H9 (cell line): ENCODE measurements at regions not wholly inside any gene's neighbourhood (a gene's known extent, or its start where the extent isn't known, plus 50 kb on each side); places are given as distances from the start of the nearest gene placed in this dataset.

ENCODE experiments used
- DNase-seq: peaks from one replicate; pipeline ENCODE4 v3.0.0-alpha.2; 2017
- H2AFZ ChIP-seq: one replicate; pipeline ENCODE4 v1.6.1; 2013; ENCODE audit warnings: mild to moderate bottlenecking, low read length, control low read depth, moderate library complexity
- H2AK5ac ChIP-seq: 2 replicates; pipeline ENCODE4 v1.6.1; 2013; ENCODE audit warnings: low read length, control low read depth, mixed read lengths; ENCODE audit not compliant: insufficient read length
- H2BK120ac ChIP-seq: one replicate; pipeline ENCODE4 v1.6.1; 2013; ENCODE audit warnings: low read depth, mild to moderate bottlenecking, low read length, control low read depth, inconsistent platforms; ENCODE audit not compliant: poor library complexity, severe bottlenecking
- H2BK12ac ChIP-seq: 2 replicates; pipeline ENCODE4 v1.6.1; 2013; ENCODE audit warnings: low read length, control low read depth, mixed read lengths, low read depth; ENCODE audit not compliant: insufficient read length
- H2BK15ac ChIP-seq: 2 replicates; pipeline ENCODE4 v1.6.1; 2013; ENCODE audit warnings: low read depth, low read length, control low read depth
- H2BK20ac ChIP-seq: one replicate; pipeline ENCODE4 v1.6.1; 2013; ENCODE audit warnings: low read depth, mild to moderate bottlenecking, low read length, control low read depth, inconsistent platforms; ENCODE audit not compliant: poor library complexity, severe bottlenecking
- H2BK5ac ChIP-seq: 2 replicates; pipeline ENCODE4 v1.6.1; 2013; ENCODE audit warnings: low read length, control low read depth, mixed read lengths; ENCODE audit not compliant: insufficient read length
- H3K14ac ChIP-seq: 2 replicates; pipeline ENCODE4 v1.6.1; 2013; ENCODE audit warnings: low read length, control low read depth; ENCODE audit not compliant: insufficient read depth
- H3K18ac ChIP-seq: 2 replicates; pipeline ENCODE4 v1.6.1; 2013; ENCODE audit warnings: low read depth, mild to moderate bottlenecking, mixed read lengths, low read length, control low read depth; ENCODE audit not compliant: insufficient read length
- H3K23ac ChIP-seq: 2 replicates; pipeline ENCODE4 v1.6.1; 2013; ENCODE audit warnings: low read length, control low read depth, mixed read lengths, low read depth; ENCODE audit not compliant: insufficient read length
- H3K23me2 ChIP-seq: 2 replicates; pipeline ENCODE4 v1.6.1; 2013; ENCODE audit warnings: low read depth, mild to moderate bottlenecking, mixed read lengths, low read length, control low read depth; ENCODE audit not compliant: insufficient read length, poor library complexity, severe bottlenecking
- H3K27ac ChIP-seq: 2 replicates; pipeline ENCODE4 v1.5.1; 2013; ENCODE audit warnings: low read length, control low read depth, mixed read lengths, low read depth; ENCODE audit not compliant: insufficient read length
- H3K27me3 ChIP-seq: 2 replicates; pipeline ENCODE4 v1.6.1; 2013; ENCODE audit warnings: low read length, control low read depth, inconsistent platforms; ENCODE audit not compliant: insufficient read depth
- H3K4ac ChIP-seq: 2 replicates; pipeline ENCODE4 v1.6.1; 2013; ENCODE audit warnings: low read depth, mild to moderate bottlenecking, control low read depth, inconsistent platforms, low read length, moderate library complexity
- H3K4me1 ChIP-seq: 2 replicates; pipeline ENCODE4 v1.6.1; 2013; ENCODE audit warnings: low read length, control low read depth, inconsistent platforms; ENCODE audit not compliant: insufficient read depth
- H3K4me2 ChIP-seq: 2 replicates; pipeline ENCODE4 v1.6.1; 2013; ENCODE audit warnings: low read length, control low read depth, mixed read lengths; ENCODE audit not compliant: insufficient read length, insufficient read depth
- H3K56ac ChIP-seq: 2 replicates; pipeline ENCODE4 v1.6.1; 2013; ENCODE audit warnings: low read depth, mild to moderate bottlenecking, mixed read lengths, low read length, control low read depth; ENCODE audit not compliant: insufficient read length
- H3K79me1 ChIP-seq: 2 replicates; pipeline ENCODE4 v1.6.1; 2013; ENCODE audit warnings: low read depth, mild to moderate bottlenecking, moderate library complexity, low read length, control low read depth, inconsistent platforms; ENCODE audit not compliant: insufficient read depth, poor library complexity, severe bottlenecking
- H3K79me2 ChIP-seq: 2 replicates; pipeline ENCODE4 v1.6.1; 2013; ENCODE audit warnings: low read length, control low read depth, inconsistent platforms; ENCODE audit not compliant: insufficient read depth
- H3K9ac ChIP-seq: 2 replicates; pipeline ENCODE4 v1.6.1; 2013; ENCODE audit warnings: low read length, control low read depth, mixed read lengths; ENCODE audit not compliant: insufficient read length; ENCODE audit errors: extremely low read depth
- H3K9me3 ChIP-seq: one replicate; pipeline ENCODE4 v1.6.1; 2013; ENCODE audit warnings: low read depth, low read length, inconsistent platforms; ENCODE audit not compliant: control insufficient read depth
- H3T11ph ChIP-seq: one replicate; pipeline ENCODE4 v1.6.1; 2013; ENCODE audit warnings: mild to moderate bottlenecking, low read length, control low read depth, inconsistent platforms
- H4K20me1 ChIP-seq: one replicate; pipeline ENCODE4 v1.6.1; 2013; ENCODE audit not compliant: control insufficient read depth, insufficient read length, insufficient read depth
- H4K5ac ChIP-seq: 2 replicates; pipeline ENCODE4 v1.6.1; 2013; ENCODE audit warnings: low read depth, mild to moderate bottlenecking, mixed read lengths, low read length, control low read depth; ENCODE audit not compliant: insufficient read length
- H4K8ac ChIP-seq: replicated peaks from 2 replicates; pipeline ENCODE4 v1.6.1; 2013; ENCODE audit warnings: low read length, control low read depth, mixed read lengths, low read depth; ENCODE audit not compliant: insufficient read length
- H4K91ac ChIP-seq: 2 replicates; pipeline ENCODE4 v1.6.1; 2013; ENCODE audit warnings: low read depth, mild to moderate bottlenecking, moderate library complexity, mixed read lengths, low read length, control low read depth; ENCODE audit not compliant: insufficient read length
- H3K27ac Mint-ChIP-seq, 3 experiments: 2 replicates in 2 of 3; 3 replicates in 1 of 3; pipeline ENCODE4 v1.8.0; 2020 to 2021; ENCODE audit warnings: mixed read lengths in 3 of 3, mild to moderate bottlenecking in 1 of 3, moderate library complexity in 1 of 3
- H3K27me3 Mint-ChIP-seq: 2 replicates; pipeline ENCODE4 v1.8.0; 2021; ENCODE audit warnings: low read depth, mild to moderate bottlenecking, moderate library complexity, mixed read lengths
- H3K36me3 Mint-ChIP-seq, 3 experiments: 2 replicates in 2 of 3; 3 replicates in 1 of 3; pipeline ENCODE4 v1.8.0; 2020 to 2021; ENCODE audit warnings: low read depth in 3 of 3, mixed read lengths in 3 of 3; ENCODE audit not compliant: insufficient read depth in 1 of 3
- H3K4me1 Mint-ChIP-seq, 2 experiments: 2 replicates each; pipeline ENCODE4 v1.8.0; 2020; ENCODE audit warnings: mixed read lengths in 2 of 2
- H3K4me3 Mint-ChIP-seq, 2 experiments: 2 replicates in 1 of 2; 3 replicates in 1 of 2; pipeline ENCODE4 v1.8.0; 2020 to 2021; ENCODE audit warnings: mild to moderate bottlenecking in 2 of 2, mixed read lengths in 2 of 2, moderate library complexity in 1 of 2
- H3K9me3 Mint-ChIP-seq, 2 experiments: 2 replicates in 1 of 2; 3 replicates in 1 of 2; pipeline ENCODE4 v1.8.0; 2020; ENCODE audit warnings: mild to moderate bottlenecking in 2 of 2, mixed read lengths in 2 of 2, moderate library complexity in 1 of 2
- CTCF ChIP-seq: fragments of 200-600 bp; sonication (generic); conservative IDR thresholded peaks from 3 replicates; pipeline ENCODE4 v1.8.0; 2021; ENCODE audit warnings: antibody characterized with exemption, mild to moderate bottlenecking
- WGBS: extraction: QIAGEN DNeasy Blood & Tissue Kit; methylation state at CpG from one replicate; pipeline ENCODE4 v1.1.7; 2013; ENCODE audit warnings: missing lambda C conversion rate, low lambda C conversion rate, mixed read lengths; ENCODE audit not compliant: insufficient read length; ENCODE audit errors: extremely low coverage; 5-methylcytosine and 5-hydroxymethylcytosine counted together

DNA sequence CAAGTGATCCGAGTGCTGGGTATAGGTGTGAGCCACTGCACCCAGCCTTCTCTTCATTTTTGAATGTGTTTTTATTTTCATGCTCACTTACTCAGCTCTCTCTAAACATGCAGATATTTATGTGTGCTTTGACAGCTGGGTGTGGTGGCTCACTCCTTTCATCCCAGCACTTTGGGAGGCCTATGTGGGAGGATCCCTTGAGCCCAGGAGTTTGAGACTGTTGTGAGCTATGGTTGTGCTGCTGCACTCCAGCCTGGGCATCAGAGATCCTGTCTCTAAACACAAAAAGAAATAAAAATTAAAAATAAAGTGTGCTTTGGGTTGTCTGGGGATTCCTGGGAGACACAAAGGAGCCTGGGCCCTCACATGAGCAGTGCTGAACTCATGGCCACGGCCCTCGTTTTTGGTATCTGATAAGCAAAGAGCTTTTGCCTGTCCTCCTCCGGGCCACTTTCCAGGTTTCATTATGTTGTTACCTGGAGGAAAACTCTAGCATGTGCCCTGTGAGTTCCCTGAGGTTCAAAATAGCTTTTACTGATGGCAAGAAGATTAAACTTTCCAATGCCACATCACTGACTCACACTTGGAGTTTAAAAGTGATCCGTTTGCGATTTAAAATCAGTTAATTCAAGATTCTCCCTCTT, 78.5 kb downstream of the CD164 start:
- no peak overlapping the region for H4K5ac ChIP-seq
- H2BK15ac ChIP-seq: no peak overlapping the region
- H3K79me2 ChIP-seq: no peaks in the 10 kb centered on the region
- Mint-ChIP-seq H3K27me3 (no peaks in the 10 kb centered on the region), H3K9me3 (no peaks in the 10 kb centered on the region), H3K4me3 (no peak overlapping the region), H3K4me1 (peaks cover 10 to 21% of the 10 kb centered on the region in 2 experiments), H3K27ac (no peak overlapping the region), H3K36me3 (no peaks in the 10 kb centered on the region)
- no peaks in the 10 kb centered on the region for H3K9me3 ChIP-seq
- H4K20me1 ChIP-seq: no peaks in the 10 kb centered on the region
- no peak overlapping the region for H2BK20ac ChIP-seq
- no peaks in the 10 kb centered on the region for H3K79me1 ChIP-seq
- TF ChIP-seq CTCF: no peak
- H4K8ac ChIP-seq: no peak overlapping the region
- no peak overlapping the region for H3K4me2 ChIP-seq
- no peak overlapping the region for H3K27ac ChIP-seq
- no CpG with 5 or more reads among the region's 6 CpGs for WGBS
- no peaks in the 10 kb centered on the region; the same call in 1 of the 2 replicates for H3K4me1 ChIP-seq
- H2BK120ac ChIP-seq: no peak overlapping the region
- H3K56ac ChIP-seq: no peak overlapping the region
- no peak overlapping the region for H2AFZ ChIP-seq
- no peak overlapping the region for H3K4ac ChIP-seq
- H3K23ac ChIP-seq: no peak overlapping the region
- H3K9ac ChIP-seq: no peak overlapping the region
- no peak overlapping the region for H2AK5ac ChIP-seq
- no peak for DNase-seq
- no peak overlapping the region for H2BK5ac ChIP-seq
- H3T11ph ChIP-seq: no peak overlapping the region
- no peak overlapping the region for H3K18ac ChIP-seq
- H3K14ac ChIP-seq: no peak overlapping the region
- no peaks in the 10 kb centered on the region for H3K27me3 ChIP-seq
- H4K91ac ChIP-seq: no peak overlapping the region
- no peaks in the 10 kb centered on the region for H3K23me2 ChIP-seq
- no peak overlapping the region for H2BK12ac ChIP-seq
